ENCODE measurements at regions not wholly inside any gene's neighbourhood (a gene's known extent, or its start where the extent isn't known, plus 50 kb on each side); places are given as distances from the start of the nearest gene placed in this dataset.

GRCh38 chr3:147832611-147833010 is 423.4 kb downstream of the ZIC1 start:
- Histone ChIP-seq H3K4me1 (ENCODE audit: control insufficient read depth, extremely low read depth, insufficient read depth, low read length) (no peaks in the 10 kb centered on the region), H3K9ac (ENCODE audit: control insufficient read depth, extremely low read depth, insufficient read depth, low read length) (no peak overlapping the region), H3K4me2 (ENCODE audit: control insufficient read depth, extremely low read depth, insufficient read depth, low read depth, low read length) (no peak overlapping the region), H3K27ac (ENCODE audit: control insufficient read depth, insufficient read depth, low read length) (no peak overlapping the region), H4K20me1 (ENCODE audit: control insufficient read depth, extremely low read depth, insufficient read depth, low read length) (no peaks in the 10 kb centered on the region), H3K9me3 (ENCODE audit: control insufficient read depth, low read depth, low read length) (no peaks in the 10 kb centered on the region), H3K9me1 (ENCODE audit: control insufficient read depth, extremely low read depth, insufficient read depth, low read length) (no peaks in the 10 kb centered on the region), H3K27me3 (ENCODE audit: control insufficient read depth, extremely low read depth, insufficient read depth, low read length) (no peaks in the 10 kb centered on the region), H3K79me2 (ENCODE audit: control insufficient read depth, insufficient read depth, low read length) (no peaks in the 10 kb centered on the region), H3K36me3 (ENCODE audit: control insufficient read depth in 2 of 2, extremely low read depth in 1 of 2, insufficient read depth in 2 of 2, low read length in 2 of 2) (no peaks in the 10 kb centered on the region), H3K4me3 (ENCODE audit: control insufficient read depth in 2 of 3, extremely low read depth in 1 of 3, insufficient read depth in 2 of 3, low read depth in 1 of 3, low read length in 3 of 3) (no peak overlapping the region), H2AFZ (ENCODE audit: control insufficient read depth, low read length) (no peak overlapping the region)
- no peak for TF ChIP-seq EZH2 (IDR thresholded peaks at IDR 0.05; ENCODE audit: low read length)
- TF ChIP-seq, protein P1, sequence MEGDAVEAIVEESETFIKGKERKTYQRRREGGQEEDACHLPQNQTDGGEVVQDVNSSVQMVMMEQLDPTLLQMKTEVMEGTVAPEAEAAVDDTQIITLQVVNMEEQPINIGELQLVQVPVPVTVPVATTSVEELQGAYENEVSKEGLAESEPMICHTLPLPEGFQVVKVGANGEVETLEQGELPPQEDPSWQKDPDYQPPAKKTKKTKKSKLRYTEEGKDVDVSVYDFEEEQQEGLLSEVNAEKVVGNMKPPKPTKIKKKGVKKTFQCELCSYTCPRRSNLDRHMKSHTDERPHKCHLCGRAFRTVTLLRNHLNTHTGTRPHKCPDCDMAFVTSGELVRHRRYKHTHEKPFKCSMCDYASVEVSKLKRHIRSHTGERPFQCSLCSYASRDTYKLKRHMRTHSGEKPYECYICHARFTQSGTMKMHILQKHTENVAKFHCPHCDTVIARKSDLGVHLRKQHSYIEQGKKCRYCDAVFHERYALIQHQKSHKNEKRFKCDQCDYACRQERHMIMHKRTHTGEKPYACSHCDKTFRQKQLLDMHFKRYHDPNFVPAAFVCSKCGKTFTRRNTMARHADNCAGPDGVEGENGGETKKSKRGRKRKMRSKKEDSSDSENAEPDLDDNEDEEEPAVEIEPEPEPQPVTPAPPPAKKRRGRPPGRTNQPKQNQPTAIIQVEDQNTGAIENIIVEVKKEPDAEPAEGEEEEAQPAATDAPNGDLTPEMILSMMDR (optimal IDR thresholded peaks at IDR 0.05 in 1 of 3, IDR thresholded peaks at IDR 0.05 in 1 of 3, conservative IDR thresholded peaks at IDR 0.05 in 1 of 3; ENCODE audit: extremely low read depth in 1 of 3, insufficient read depth in 2 of 3, low read length in 3 of 3), result no peak
- no peak for FAIRE-seq
- DNase-seq (ENCODE audit: low read depth, low spot score), result no peak
- dilution Hi-C loops (cut with MboI; ENCODE audit: extremely low pct_ligation_motif_present, low sequenced_read_pairs), result no loop called here

DNA sequence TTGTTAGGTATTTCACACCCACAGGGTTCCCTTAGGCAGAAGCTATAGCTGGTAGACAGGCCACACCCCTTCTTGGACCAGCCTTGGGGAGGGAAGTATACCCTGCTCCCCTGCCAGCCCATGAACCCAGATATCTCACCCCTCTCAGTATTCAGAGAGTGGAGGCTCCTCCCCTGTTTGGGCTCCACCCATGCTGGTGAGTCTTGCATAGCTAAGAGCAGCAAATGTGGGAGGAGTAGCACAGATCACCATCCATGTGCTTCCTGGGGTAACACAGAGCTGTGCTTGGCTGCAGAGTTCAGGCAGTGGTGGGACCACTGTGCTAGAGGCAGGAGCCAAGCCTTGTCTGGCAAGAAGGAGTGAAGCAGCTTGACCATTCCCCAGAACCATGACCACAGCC is 427.2 kb downstream of the ZIC1 start:
- dilution Hi-C loops (cut with MboI; ENCODE audit: extremely low pct_ligation_motif_present, low sequenced_read_pairs), result no loop called here
- no peaks in the 10 kb centered on the region for H4K20me1 ChIP-seq (ENCODE audit: control insufficient read depth, extremely low read depth, insufficient read depth, low read length)
- H3K4me3 ChIP-seq (ENCODE audit: control insufficient read depth in 2 of 3, extremely low read depth in 1 of 3, insufficient read depth in 2 of 3, low read depth in 1 of 3, low read length in 3 of 3), result no peak overlapping the region
- no peaks in the 10 kb centered on the region for H3K36me3 ChIP-seq (ENCODE audit: control insufficient read depth in 2 of 2, extremely low read depth in 1 of 2, insufficient read depth in 2 of 2, low read length in 2 of 2)
- H3K27me3 ChIP-seq (ENCODE audit: control insufficient read depth, extremely low read depth, insufficient read depth, low read length), result no peaks in the 10 kb centered on the region
- no peak overlapping the region for H3K9ac ChIP-seq (ENCODE audit: control insufficient read depth, extremely low read depth, insufficient read depth, low read length)
- H3K9me1 ChIP-seq (ENCODE audit: control insufficient read depth, extremely low read depth, insufficient read depth, low read length), result no peaks in the 10 kb centered on the region
- FAIRE-seq, result no peak
- H3K79me2 ChIP-seq (ENCODE audit: control insufficient read depth, insufficient read depth, low read length), result no peaks in the 10 kb centered on the region
- H3K4me1 ChIP-seq (ENCODE audit: control insufficient read depth, extremely low read depth, insufficient read depth, low read length), result no peaks in the 10 kb centered on the region
- H3K27ac ChIP-seq (ENCODE audit: control insufficient read depth, insufficient read depth, low read length), result no peak overlapping the region
- no peak overlapping the region for H3K4me2 ChIP-seq (ENCODE audit: control insufficient read depth, extremely low read depth, insufficient read depth, low read depth, low read length)
- TF ChIP-seq EZH2 (IDR thresholded peaks at IDR 0.05; ENCODE audit: low read length), result no peak
- TF ChIP-seq, protein P1 (optimal IDR thresholded peaks at IDR 0.05 in 1 of 3, IDR thresholded peaks at IDR 0.05 in 1 of 3, conservative IDR thresholded peaks at IDR 0.05 in 1 of 3; ENCODE audit: extremely low read depth in 1 of 3, insufficient read depth in 2 of 3, low read length in 3 of 3), result no peak
- DNase-seq (ENCODE audit: low read depth, low spot score), result no peak
- no peaks in the 10 kb centered on the region for H3K9me3 ChIP-seq (ENCODE audit: control insufficient read depth, low read depth, low read length)
- H2AFZ ChIP-seq (ENCODE audit: control insufficient read depth, low read length), result no peak overlapping the region

All from keratinocyte (primary cell).